ENCODE measurements at regions not wholly inside any gene's neighbourhood (a gene's known extent, or its start where the extent isn't known, plus 50 kb on each side); places are given as distances from the start of the nearest gene placed in this dataset.
A peak's percentile ranks its signal among the peaks of the same experiment; 100 is the strongest.

DNA sequence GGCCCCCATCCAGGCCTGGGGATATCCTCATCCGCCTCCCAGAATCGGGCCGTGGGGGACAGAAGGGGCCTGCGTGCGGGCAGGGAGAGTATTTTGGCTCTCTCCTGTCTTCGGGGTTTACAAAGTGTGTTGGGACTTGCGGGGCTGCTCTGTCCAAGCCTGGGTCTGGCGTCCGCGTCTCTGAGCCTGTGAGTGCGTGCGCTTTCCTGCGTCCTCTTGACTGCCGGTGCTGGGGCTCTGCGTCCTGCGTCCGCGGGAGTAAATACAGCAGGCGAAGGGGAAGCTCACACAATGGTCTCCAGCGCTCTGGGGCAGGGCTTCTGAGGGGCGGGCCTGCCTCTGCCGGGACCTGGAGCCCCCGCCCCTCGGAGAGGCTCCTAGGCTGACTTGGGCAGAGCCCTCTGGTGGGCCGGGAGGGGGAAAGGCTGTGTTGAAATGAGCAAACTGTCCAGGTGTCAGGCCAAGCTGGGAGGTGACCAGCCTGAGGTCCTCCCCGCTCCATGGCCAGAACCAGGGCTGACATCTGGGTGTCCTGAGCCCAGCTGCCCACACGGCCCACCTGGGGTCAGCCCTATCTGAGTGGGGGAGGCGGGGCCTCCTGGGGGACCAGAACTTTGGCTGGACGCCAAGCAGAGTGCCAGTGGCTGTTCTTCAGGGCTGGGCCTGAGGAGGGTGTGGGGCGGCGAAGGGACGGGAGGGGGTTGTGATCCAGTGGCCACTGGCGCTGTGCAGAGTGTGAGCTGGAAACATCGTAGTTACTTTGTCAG is 233.6 kb downstream of the SEC14L1 start:
- Histone ChIP-seq H2AFZ (ENCODE audit: low read length) (no peak overlapping the region), H3K79me2 (ENCODE audit: insufficient read depth, low read length) (peaks cover 98% of the 10 kb centered on the region), H3K4me2 (ENCODE audit: insufficient read depth, low read length) (peak overlapping the region; percentile 89), H4K20me1 (ENCODE audit: insufficient read depth, low read length) (peaks cover 75% of the 10 kb centered on the region), H3K4me1 (ENCODE audit: insufficient read depth, low read length) (peaks cover 66% of the 10 kb centered on the region), H3K4me3 (ENCODE audit: insufficient read depth, low read length) (peak overlapping the region; percentile 85), H3K27ac (ENCODE audit: low read depth, low read length) (peak overlapping the region; percentile 92), H3K27me3 (ENCODE audit: insufficient read depth, low read length) (no peaks in the 10 kb centered on the region), H3K9me3 (ENCODE audit: low read depth, low read length) (no peaks in the 10 kb centered on the region), H3K36me3 (ENCODE audit: insufficient read depth, low read length) (no peaks in the 10 kb centered on the region)
- peak; percentile 99 for DNase-seq (ENCODE audit: insufficient read length, low spot score, missing footprints)
- TF ChIP-seq, protein P1, sequence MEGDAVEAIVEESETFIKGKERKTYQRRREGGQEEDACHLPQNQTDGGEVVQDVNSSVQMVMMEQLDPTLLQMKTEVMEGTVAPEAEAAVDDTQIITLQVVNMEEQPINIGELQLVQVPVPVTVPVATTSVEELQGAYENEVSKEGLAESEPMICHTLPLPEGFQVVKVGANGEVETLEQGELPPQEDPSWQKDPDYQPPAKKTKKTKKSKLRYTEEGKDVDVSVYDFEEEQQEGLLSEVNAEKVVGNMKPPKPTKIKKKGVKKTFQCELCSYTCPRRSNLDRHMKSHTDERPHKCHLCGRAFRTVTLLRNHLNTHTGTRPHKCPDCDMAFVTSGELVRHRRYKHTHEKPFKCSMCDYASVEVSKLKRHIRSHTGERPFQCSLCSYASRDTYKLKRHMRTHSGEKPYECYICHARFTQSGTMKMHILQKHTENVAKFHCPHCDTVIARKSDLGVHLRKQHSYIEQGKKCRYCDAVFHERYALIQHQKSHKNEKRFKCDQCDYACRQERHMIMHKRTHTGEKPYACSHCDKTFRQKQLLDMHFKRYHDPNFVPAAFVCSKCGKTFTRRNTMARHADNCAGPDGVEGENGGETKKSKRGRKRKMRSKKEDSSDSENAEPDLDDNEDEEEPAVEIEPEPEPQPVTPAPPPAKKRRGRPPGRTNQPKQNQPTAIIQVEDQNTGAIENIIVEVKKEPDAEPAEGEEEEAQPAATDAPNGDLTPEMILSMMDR (IDR thresholded peaks at IDR 0.05; ENCODE audit: extremely low read depth, low read depth, low read length): peak; percentile 30

DNA sequence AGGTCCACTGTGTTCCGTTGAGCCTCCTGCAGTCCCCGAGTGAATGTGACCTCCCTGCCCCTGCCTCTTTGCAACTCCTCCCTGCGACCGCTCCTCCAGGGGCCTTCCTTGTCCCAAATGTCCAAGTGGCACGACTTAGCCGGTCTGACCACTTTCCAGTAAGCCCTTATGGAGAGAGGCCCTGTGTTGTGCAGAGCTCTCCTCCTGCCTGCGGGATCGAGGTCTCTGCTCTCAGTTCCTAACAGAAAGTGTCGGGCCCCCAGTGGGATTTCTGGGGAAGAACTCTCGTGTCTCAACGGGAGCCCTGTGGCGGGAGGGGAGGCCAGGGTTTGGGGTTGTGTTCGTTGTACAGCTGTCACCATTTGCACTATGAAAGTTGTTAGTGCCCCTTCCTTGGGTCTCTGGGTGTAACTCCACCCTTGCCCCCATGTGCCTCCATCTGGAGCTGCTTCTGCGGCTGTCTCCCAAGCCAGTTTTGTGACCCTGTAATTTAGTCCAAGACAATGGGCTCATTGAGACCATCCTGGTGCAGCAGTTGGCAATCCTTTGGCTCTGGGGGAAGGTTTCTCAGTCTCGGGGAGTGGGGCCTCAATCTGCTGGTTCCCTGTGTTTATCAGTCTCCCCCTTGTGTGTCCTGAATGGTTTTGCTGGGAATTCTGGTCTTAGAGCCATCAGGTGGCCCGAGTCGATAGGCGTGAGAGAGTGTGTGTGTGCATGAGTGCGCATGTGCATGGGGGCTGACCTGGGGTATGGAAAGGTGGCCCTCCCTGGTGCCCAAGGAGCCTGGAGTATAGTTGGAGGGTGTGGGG is 234.5 kb downstream of the SEC14L1 start:
- no peak overlapping the region for H2AFZ ChIP-seq (ENCODE audit: low read length)
- peaks cover 98% of the 10 kb centered on the region for H3K79me2 ChIP-seq (ENCODE audit: insufficient read depth, low read length)
- H3K4me3 ChIP-seq (ENCODE audit: insufficient read depth, low read length): peak overlapping the region; percentile 85
- no peaks in the 10 kb centered on the region for H3K27me3 ChIP-seq (ENCODE audit: insufficient read depth, low read length)
- H4K20me1 ChIP-seq (ENCODE audit: insufficient read depth, low read length): peaks cover 75% of the 10 kb centered on the region
- TF ChIP-seq, protein P1 (IDR thresholded peaks at IDR 0.05; ENCODE audit: extremely low read depth, low read depth, low read length): no peak
- H3K4me1 ChIP-seq (ENCODE audit: insufficient read depth, low read length): peaks cover 72% of the 10 kb centered on the region
- DNase-seq (ENCODE audit: insufficient read length, low spot score, missing footprints): peak; percentile 93
- H3K4me2 ChIP-seq (ENCODE audit: insufficient read depth, low read length): peak overlapping the region; percentile 89
- H3K36me3 ChIP-seq (ENCODE audit: insufficient read depth, low read length): no peaks in the 10 kb centered on the region
- peak overlapping the region; percentile 92 for H3K27ac ChIP-seq (ENCODE audit: low read depth, low read length)
- no peaks in the 10 kb centered on the region for H3K9me3 ChIP-seq (ENCODE audit: low read depth, low read length)

DNA sequence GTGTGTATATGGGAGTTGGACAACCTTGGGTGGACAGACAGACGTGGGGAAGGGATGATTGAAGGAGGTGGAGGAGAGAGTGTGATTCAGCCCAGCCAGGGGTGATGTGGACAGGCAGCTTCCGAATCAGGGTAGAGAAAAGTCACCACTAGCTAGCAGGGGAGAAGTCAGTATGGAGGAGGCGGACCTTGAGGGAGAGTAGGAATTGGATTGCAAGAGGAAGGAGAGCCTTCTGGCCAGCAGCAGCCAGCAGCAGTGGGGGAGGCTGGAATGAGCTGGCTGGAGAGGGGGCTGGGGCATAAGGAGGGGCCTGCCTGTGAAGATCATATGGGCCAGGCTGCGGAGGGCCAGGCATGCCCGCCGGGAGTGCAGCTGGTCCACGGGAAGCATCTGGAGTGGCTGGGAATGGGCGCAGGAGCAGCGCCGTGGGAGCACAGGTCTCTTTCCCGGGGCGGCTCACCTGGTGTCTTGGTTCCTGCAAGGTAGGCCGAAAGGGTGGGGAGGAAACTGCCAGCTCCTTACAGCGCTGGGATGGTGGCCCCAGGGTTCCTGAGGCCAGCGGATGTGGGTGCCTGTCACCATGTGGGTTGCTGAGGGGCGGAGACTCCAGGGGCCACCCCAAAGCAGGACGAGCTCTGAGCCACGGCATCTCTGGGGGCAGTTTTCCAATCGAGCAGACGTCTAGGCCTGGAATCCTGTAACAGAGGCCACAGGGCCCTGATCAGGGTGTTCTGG is 235.3 kb downstream of the SEC14L1 start:
- TF ChIP-seq, protein P1 (IDR thresholded peaks at IDR 0.05; ENCODE audit: extremely low read depth, low read depth, low read length): no peak
- no peaks in the 10 kb centered on the region for H3K36me3 ChIP-seq (ENCODE audit: insufficient read depth, low read length)
- no peak overlapping the region for H2AFZ ChIP-seq (ENCODE audit: low read length)
- H3K79me2 ChIP-seq (ENCODE audit: insufficient read depth, low read length): peaks cover 98% of the 10 kb centered on the region
- peak overlapping the region; percentile 92 for H3K27ac ChIP-seq (ENCODE audit: low read depth, low read length)
- no peaks in the 10 kb centered on the region for H3K9me3 ChIP-seq (ENCODE audit: low read depth, low read length)
- peak overlapping the region; percentile 89 for H3K4me2 ChIP-seq (ENCODE audit: insufficient read depth, low read length)
- H3K4me3 ChIP-seq (ENCODE audit: insufficient read depth, low read length): peak overlapping the region; percentile 85
- no peaks in the 10 kb centered on the region for H3K27me3 ChIP-seq (ENCODE audit: insufficient read depth, low read length)
- H4K20me1 ChIP-seq (ENCODE audit: insufficient read depth, low read length): peaks cover 79% of the 10 kb centered on the region
- H3K4me1 ChIP-seq (ENCODE audit: insufficient read depth, low read length): peaks cover 69% of the 10 kb centered on the region
- DNase-seq (ENCODE audit: insufficient read length, low spot score, missing footprints): peak; percentile 99
